Fibroblast of lung (primary cell): ENCODE measurements at regions not wholly inside any gene's neighbourhood (a gene's known extent, or its start where the extent isn't known, plus 50 kb on each side); places are given as distances from the start of the nearest gene placed in this dataset.
"Not testable (repeated sequence)": the region's sequence is repeated elsewhere in the genome, so short reads cannot be mapped to it uniquely, and the experiment has no call there.

ENCODE experiments used
- DNase-seq, 2 donors: peaks; one replicate each; pipeline versions ENCODE4 v3.0.0 to v3.0.0-alpha.2; 2010; ENCODE audit warnings: low read depth in 2 of 2
- H2AFZ ChIP-seq: 2 replicates; pipeline ENCODE4 v1.5.1; 2012; ENCODE audit warnings: low read length, control low read depth, inconsistent platforms
- H3K27ac ChIP-seq: 2 replicates; pipeline ENCODE4 v1.5.1; 2011; ENCODE audit warnings: low read length, control low read depth; ENCODE audit not compliant: insufficient read depth
- H3K27me3 ChIP-seq: 2 replicates; pipeline ENCODE4 v1.5.1; 2011; ENCODE audit warnings: mild to moderate bottlenecking, low read length; ENCODE audit not compliant: control insufficient read depth, insufficient read depth
- H3K36me3 ChIP-seq: 2 replicates; pipeline ENCODE4 v1.5.1; 2011; ENCODE audit warnings: low read length; ENCODE audit not compliant: control insufficient read depth, insufficient read depth
- H3K4me1 ChIP-seq: 2 replicates; pipeline ENCODE4 v1.5.1; 2011; ENCODE audit warnings: low read length; ENCODE audit not compliant: control insufficient read depth, insufficient read depth; ENCODE audit errors: extremely low read depth
- H3K4me2 ChIP-seq: 2 replicates; pipeline ENCODE4 v1.5.1; 2011; ENCODE audit warnings: low read length, control low read depth; ENCODE audit not compliant: insufficient read depth; ENCODE audit errors: extremely low read depth
- H3K4me3 ChIP-seq, 4 experiments: fragments of 200-600 bp in 1 of 4; sonication (generic) in 1 of 4; replicated peaks in 1 of 4; 2 replicates each; pipeline ENCODE4 v1.5.1; 2011 to 2016; ENCODE audit warnings: low read length in 4 of 4, low read depth in 3 of 4, mild to moderate bottlenecking in 3 of 4, control low read depth in 2 of 4, inconsistent platforms in 1 of 4, mixed read lengths in 1 of 4; ENCODE audit not compliant: insufficient read depth in 1 of 4; ENCODE audit errors: control extremely low read depth in 1 of 4
- H3K79me2 ChIP-seq: 2 replicates; pipeline ENCODE4 v1.5.1; 2012; ENCODE audit warnings: mild to moderate bottlenecking, low read length, inconsistent platforms; ENCODE audit not compliant: control insufficient read depth, insufficient read depth
- H3K9ac ChIP-seq: 2 replicates; pipeline ENCODE4 v1.5.1; 2011; ENCODE audit warnings: mild to moderate bottlenecking, low read length, control low read depth; ENCODE audit not compliant: insufficient read depth
- H3K9me3 ChIP-seq: 2 replicates; pipeline ENCODE4 v1.5.1; 2012; ENCODE audit warnings: low read depth, low read length; ENCODE audit not compliant: control insufficient read depth, insufficient read depth
- H4K20me1 ChIP-seq: 2 replicates; pipeline ENCODE4 v1.5.1; 2011; ENCODE audit warnings: low read length; ENCODE audit not compliant: control insufficient read depth, insufficient read depth; ENCODE audit errors: extremely low read depth
- EZH2 ChIP-seq: IDR thresholded peaks from 2 replicates; pipeline ENCODE4 v1.5.1; 2012; ENCODE audit warnings: low read length, control low read depth, mild to moderate bottlenecking; ENCODE audit errors: missing control alignments
- TF ChIP-seq, protein P1 (sequence below), 2 donors: IDR thresholded peaks in 1 of 2; conservative IDR thresholded peaks in 1 of 2; 1 replicate in 1 of 2; 2 replicates in 1 of 2; pipeline ENCODE4 v1.5.1; 2011 to 2012; ENCODE audit warnings: low read length in 2 of 2, control low read depth in 1 of 2, inconsistent platforms in 1 of 2, low read depth in 1 of 2, mild to moderate bottlenecking in 1 of 2

GRCh38 chrX:121871122-121871521 lies 823.7 kb downstream of the GLUD2 start:
- Histone ChIP-seq H3K27ac (no peak overlapping the region), H2AFZ (no peak overlapping the region), H3K4me3 (no peak overlapping the region), H4K20me1 (no peaks in the 10 kb centered on the region), H3K9me3 (no peaks in the 10 kb centered on the region), H3K27me3 (no peaks in the 10 kb centered on the region), H3K9ac (no peak overlapping the region), H3K36me3 (no peaks in the 10 kb centered on the region), H3K79me2 (no peaks in the 10 kb centered on the region), H3K4me2 (no peak overlapping the region), H3K4me1 (no peaks in the 10 kb centered on the region)
- TF ChIP-seq, protein P1, sequence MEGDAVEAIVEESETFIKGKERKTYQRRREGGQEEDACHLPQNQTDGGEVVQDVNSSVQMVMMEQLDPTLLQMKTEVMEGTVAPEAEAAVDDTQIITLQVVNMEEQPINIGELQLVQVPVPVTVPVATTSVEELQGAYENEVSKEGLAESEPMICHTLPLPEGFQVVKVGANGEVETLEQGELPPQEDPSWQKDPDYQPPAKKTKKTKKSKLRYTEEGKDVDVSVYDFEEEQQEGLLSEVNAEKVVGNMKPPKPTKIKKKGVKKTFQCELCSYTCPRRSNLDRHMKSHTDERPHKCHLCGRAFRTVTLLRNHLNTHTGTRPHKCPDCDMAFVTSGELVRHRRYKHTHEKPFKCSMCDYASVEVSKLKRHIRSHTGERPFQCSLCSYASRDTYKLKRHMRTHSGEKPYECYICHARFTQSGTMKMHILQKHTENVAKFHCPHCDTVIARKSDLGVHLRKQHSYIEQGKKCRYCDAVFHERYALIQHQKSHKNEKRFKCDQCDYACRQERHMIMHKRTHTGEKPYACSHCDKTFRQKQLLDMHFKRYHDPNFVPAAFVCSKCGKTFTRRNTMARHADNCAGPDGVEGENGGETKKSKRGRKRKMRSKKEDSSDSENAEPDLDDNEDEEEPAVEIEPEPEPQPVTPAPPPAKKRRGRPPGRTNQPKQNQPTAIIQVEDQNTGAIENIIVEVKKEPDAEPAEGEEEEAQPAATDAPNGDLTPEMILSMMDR (conservative IDR thresholded peaks at IDR 0.05 in 1 of 2, IDR thresholded peaks at IDR 0.05 in 1 of 2; ENCODE audit: low read depth in 1 of 2, low read length in 2 of 2): no peak
- TF ChIP-seq EZH2: no peak
- no peak for DNase-seq

- DNase-seq: peak in 1 of 2 donors; percentile 73
- Histone ChIP-seq H3K4me3 (no peak overlapping the region), H3K27me3 (no peaks in the 10 kb centered on the region), H2AFZ (no peak overlapping the region), H3K9ac (no peak overlapping the region), H3K27ac (no peak overlapping the region), H3K36me3 (no peaks in the 10 kb centered on the region), H3K4me2 (no peak overlapping the region), H3K9me3 (no peaks in the 10 kb centered on the region), H3K79me2 (no peaks in the 10 kb centered on the region), H4K20me1 (no peaks in the 10 kb centered on the region), H3K4me1 (no peaks in the 10 kb centered on the region)
- TF ChIP-seq, protein P1 (conservative IDR thresholded peaks at IDR 0.05 in 1 of 2, IDR thresholded peaks at IDR 0.05 in 1 of 2; ENCODE audit: low read depth in 1 of 2, low read length in 2 of 2): no peak
Measured at GRCh38 chrX:121876305-121876704, 828.9 kb downstream of the GLUD2 start.

DNA sequence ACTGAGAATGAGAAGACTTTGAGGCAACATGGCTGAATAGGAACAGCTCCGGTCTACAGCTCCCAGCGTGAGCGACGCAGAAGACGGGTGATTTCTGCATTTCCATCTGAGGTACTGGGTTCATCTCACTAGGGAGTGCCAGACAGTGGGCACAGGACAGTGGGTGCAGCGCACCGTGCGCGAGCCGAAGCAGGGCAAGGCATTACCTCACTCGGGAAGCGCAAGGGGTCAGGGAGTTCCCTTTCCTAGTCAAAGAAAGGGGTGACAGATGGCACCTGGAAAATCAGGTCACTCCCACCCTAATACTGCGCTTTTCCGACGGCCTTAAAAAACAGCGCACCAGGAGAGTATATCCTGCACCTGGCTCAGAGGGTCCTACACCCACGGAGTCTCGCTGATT lies 829.9 kb downstream of the GLUD2 start:
- not testable (repeated sequence) for H3K4me2 ChIP-seq, H3K27ac ChIP-seq, DNase-seq, H3K9ac ChIP-seq, H3K4me1 ChIP-seq, H2AFZ ChIP-seq, H3K36me3 ChIP-seq, H4K20me1 ChIP-seq, H3K4me3 ChIP-seq, H3K27me3 ChIP-seq, H3K9me3 ChIP-seq, H3K79me2 ChIP-seq

- no peaks in the 10 kb centered on the region for H3K4me1 ChIP-seq
- no peak overlapping the region for H3K9ac ChIP-seq
- no peaks in the 10 kb centered on the region for H3K36me3 ChIP-seq
- no peaks in the 10 kb centered on the region for H3K79me2 ChIP-seq
- no peak overlapping the region for H3K27ac ChIP-seq
- DNase-seq: no peak
- H2AFZ ChIP-seq: no peak overlapping the region
- H3K9me3 ChIP-seq: no peaks in the 10 kb centered on the region
- no peaks in the 10 kb centered on the region for H3K27me3 ChIP-seq
- H3K4me3 ChIP-seq: no peak overlapping the region
- TF ChIP-seq, protein P1 (conservative IDR thresholded peaks at IDR 0.05 in 1 of 2, IDR thresholded peaks at IDR 0.05 in 1 of 2; ENCODE audit: low read depth in 1 of 2, low read length in 2 of 2): no peak
- TF ChIP-seq EZH2: no peak
- no peak overlapping the region for H3K4me2 ChIP-seq
- H4K20me1 ChIP-seq: no peaks in the 10 kb centered on the region
Measured at GRCh38 chrX:121886557-121886956, 839.1 kb downstream of the GLUD2 start.
